ENCODE measurements at regions not wholly inside any gene's neighbourhood (a gene's known extent, or its start where the extent isn't known, plus 50 kb on each side); places are given as distances from the start of the nearest gene placed in this dataset.

DNA sequence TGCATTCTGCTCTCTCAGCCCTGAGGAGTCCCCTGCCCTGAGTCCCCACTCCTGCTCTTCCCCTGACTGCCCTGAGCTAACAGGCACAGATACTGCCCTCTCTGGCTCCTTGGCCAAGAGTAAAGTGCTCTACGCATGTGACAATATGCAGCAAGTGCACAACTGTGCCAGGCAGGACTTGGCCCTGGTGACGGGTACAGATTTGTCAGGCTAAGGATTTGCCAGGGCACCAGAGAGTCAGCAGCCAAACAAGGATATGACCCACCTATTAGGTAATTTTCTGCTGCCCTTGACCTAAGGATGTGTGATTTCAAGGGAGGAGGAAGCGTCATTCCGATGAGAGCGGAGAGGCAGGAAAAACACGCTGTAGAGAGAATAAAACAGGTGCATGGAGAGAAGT, 339.0 kb downstream of the PTPRU start:
- Mint-ChIP-seq H3K4me3 (no peak overlapping the region), H3K9me3 (no peaks in the 10 kb centered on the region)

DNA sequence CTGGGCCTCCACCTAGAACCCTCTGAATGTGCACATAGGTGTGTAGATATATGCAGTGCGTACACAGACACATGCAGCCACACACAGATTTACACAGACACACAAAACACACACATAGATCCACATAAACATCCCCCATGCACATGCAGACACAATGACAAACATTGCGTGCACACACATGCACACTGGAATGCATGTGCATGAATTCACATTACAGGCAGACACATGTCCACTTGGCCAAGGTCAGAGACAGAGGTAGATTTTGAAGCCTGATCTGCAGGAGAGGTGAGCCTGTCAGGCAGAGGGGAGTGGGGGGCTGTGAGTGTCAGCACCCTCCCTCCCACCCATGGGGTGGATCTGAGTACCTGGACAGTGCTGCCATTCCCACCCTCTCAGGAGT, 338.5 kb downstream of the PTPRU start:
- no peaks in the 10 kb centered on the region for H3K36me3 Mint-ChIP-seq

More for the DNA sequence above, 339.0 kb downstream of the PTPRU start:
- DNase-seq (ENCODE audit: low spot score in 2 of 2) (no peak), ATAC-seq (peak; percentile 20)
- Mint-ChIP-seq H3K36me3 (no peaks in the 10 kb centered on the region), H3K4me1 (no peaks in the 10 kb centered on the region), H3K27ac (no peak overlapping the region)

GRCh38 chr1:29569971-29570634, 333.8 kb downstream of the PTPRU start:
- Mint-ChIP-seq H3K36me3 (no peaks in the 10 kb centered on the region), H3K9me3 (peaks cover 11% of the 10 kb centered on the region), H3K4me1 (no peaks in the 10 kb centered on the region), H3K4me3 (no peak overlapping the region), H3K27ac (no peak overlapping the region)
- no peak for ATAC-seq
- no peak for DNase-seq (ENCODE audit: low spot score in 2 of 2)

More for the DNA sequence above, 338.5 kb downstream of the PTPRU start:
- ATAC-seq: no peak
- no peak overlapping the region for H3K27ac Mint-ChIP-seq
- H3K4me3 Mint-ChIP-seq: no peak overlapping the region
- H3K9me3 Mint-ChIP-seq: no peaks in the 10 kb centered on the region
- no peak for DNase-seq (ENCODE audit: low spot score in 2 of 2)
- H3K4me1 Mint-ChIP-seq: no peaks in the 10 kb centered on the region

- no peak for ATAC-seq
- Mint-ChIP-seq H3K27ac (no peak overlapping the region), H3K4me3 (no peak overlapping the region), H3K9me3 (peaks cover 19% of the 10 kb centered on the region), H3K36me3 (no peaks in the 10 kb centered on the region), H3K4me1 (no peaks in the 10 kb centered on the region)
- no peak for DNase-seq (ENCODE audit: low spot score in 2 of 2)
These were observed 330.9 kb downstream of the PTPRU start for GRCh38 chr1:29567257-29567656.

- no peak for DNase-seq (ENCODE audit: low spot score in 2 of 2)
- Mint-ChIP-seq H3K36me3 (no peaks in the 10 kb centered on the region), H3K4me3 (no peak overlapping the region), H3K4me1 (no peaks in the 10 kb centered on the region), H3K27ac (no peak overlapping the region), H3K9me3 (peaks cover 19% of the 10 kb centered on the region)
- no peak for ATAC-seq
These were observed 329.2 kb downstream of the PTPRU start for GRCh38 chr1:29565490-29565889.

GRCh38 chr1:29563571-29563970, 327.2 kb downstream of the PTPRU start:
- H3K9me3 Mint-ChIP-seq: peaks cover 19% of the 10 kb centered on the region
- no peak overlapping the region for H3K27ac Mint-ChIP-seq
- no peaks in the 10 kb centered on the region for H3K36me3 Mint-ChIP-seq
- H3K4me1 Mint-ChIP-seq: no peaks in the 10 kb centered on the region
- ATAC-seq (no peak), DNase-seq (ENCODE audit: low spot score in 2 of 2) (no peak)
- no peak overlapping the region for H3K4me3 Mint-ChIP-seq

DNA sequence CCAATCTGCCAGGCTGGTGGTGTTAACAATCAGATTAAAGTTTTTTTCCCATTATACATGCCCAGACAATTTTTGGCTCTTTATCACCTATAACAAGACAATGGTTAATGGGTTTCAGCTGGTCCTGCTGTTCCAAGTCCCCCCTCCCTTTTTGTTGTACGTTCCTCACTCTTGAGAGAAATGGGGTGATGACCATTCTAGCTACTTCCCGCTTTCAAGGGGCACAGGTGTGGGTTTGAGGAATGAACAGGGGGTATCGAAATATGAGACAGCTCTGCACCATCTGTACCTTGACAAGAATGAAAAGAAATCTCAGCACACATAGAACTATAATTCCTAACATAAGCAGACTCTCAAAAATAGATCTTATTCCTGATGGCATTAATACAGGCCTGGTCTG, 326.8 kb downstream of the PTPRU start:
- Mint-ChIP-seq H3K4me3 (no peak overlapping the region), H3K9me3 (peaks cover 19% of the 10 kb centered on the region), H3K4me1 (no peaks in the 10 kb centered on the region), H3K27ac (no peak overlapping the region), H3K36me3 (no peaks in the 10 kb centered on the region)
- ATAC-seq: no peak
- no peak for DNase-seq (ENCODE audit: low spot score in 2 of 2)

DNA sequence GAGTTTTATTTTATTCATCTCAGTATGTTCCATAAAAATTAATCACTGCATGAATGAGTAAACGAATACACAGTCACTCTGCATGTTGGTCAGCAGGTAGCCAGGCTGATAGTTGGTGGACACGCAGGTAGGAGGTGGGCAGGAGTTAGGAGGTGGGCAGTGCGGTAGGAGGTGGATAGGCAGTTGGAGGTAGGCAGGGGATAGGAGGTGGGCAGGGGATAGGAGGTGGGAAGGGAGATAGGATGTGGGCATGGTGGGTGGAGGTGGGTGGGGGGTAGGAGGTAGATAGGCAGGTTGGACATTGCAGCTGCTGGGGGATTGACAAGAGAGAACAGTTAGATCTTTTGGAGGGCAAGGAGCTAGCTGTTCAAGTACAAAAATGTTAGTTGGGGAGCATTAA, 322.7 kb downstream of the PTPRU start:
- H3K4me3 Mint-ChIP-seq: no peak overlapping the region
- H3K4me1 Mint-ChIP-seq: no peaks in the 10 kb centered on the region
- no peak for ATAC-seq
- H3K36me3 Mint-ChIP-seq: no peaks in the 10 kb centered on the region
- no peak overlapping the region for H3K27ac Mint-ChIP-seq
- H3K9me3 Mint-ChIP-seq: peaks cover 8% of the 10 kb centered on the region
- no peak for DNase-seq (ENCODE audit: low spot score in 2 of 2)

DNA sequence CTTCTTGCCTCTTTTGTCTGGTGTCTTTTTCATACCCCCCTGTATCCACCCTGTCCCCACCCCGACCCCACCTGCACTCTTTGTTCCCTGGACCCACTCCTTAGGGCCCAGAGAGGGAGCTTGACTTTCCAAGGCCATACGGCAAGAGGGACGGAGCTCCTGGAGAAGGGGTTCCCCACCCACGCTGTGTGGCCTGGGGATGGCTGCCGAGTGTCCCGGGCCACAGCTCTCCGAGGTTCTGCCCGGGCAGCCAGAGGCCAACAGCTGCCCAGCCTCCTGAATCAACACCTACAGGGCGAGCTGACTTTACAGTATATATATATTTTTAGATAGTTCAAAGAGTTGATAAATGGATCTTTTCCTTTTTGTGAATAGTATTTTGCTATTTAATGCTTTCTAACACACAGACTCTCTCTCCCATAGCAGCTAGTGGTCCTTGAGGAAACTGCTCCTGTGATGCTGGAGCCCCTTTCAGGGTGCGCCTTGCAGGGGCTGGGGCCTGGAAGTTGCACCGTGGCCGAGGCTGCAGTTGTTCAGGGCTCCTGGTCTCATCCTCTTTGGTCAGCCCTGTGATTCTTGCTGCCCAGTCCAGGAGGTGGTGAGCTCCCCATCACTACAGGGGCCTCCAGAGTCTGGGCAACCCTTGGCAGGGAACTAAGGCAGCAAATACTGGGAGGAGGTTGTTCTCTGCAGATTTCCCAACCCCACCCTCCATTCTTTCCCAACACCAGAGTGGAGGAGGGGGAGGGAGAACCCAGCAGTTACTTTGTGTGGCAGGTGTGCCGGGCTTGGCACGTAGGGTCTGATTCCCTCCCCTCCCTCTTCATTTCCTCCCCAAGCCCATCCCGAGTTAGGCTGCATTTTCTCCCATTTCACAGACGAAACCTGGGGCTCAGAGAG, 321.6 kb downstream of the PTPRU start:
- Mint-ChIP-seq H3K27ac (no peak overlapping the region), H3K4me3 (no peak overlapping the region), H3K36me3 (no peaks in the 10 kb centered on the region), H3K9me3 (peaks cover 5% of the 10 kb centered on the region), H3K4me1 (no peaks in the 10 kb centered on the region)
- no peak for DNase-seq (ENCODE audit: low spot score in 2 of 2)
- ATAC-seq: no peak

GRCh38 chr1:29557066-29557465, 320.7 kb downstream of the PTPRU start:
- Mint-ChIP-seq H3K4me1 (no peaks in the 10 kb centered on the region), H3K4me3 (no peak overlapping the region), H3K9me3 (no peaks in the 10 kb centered on the region), H3K36me3 (no peaks in the 10 kb centered on the region), H3K27ac (no peak overlapping the region)
- DNase-seq (ENCODE audit: low spot score in 2 of 2) (no peak), ATAC-seq (no peak)

DNA sequence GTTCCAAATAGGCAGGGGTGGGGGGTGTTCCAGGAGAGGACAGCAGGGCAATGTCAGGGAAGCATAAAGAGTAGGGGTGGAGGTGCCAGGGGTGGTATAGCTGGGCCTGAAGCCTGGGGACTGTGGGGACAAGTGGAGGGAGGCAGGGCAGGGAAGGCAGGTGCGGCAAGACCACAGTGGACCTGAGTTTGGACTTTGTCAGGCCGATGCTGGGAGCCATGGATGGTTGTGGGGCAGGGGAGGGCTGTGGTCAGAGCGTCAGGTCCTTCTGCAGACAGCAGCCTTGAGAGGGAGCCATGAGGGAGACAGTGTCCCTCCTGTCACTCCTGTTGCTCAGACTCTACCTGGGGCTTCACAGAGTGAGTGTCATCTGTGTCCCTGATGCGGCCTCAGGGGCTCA, 320.3 kb downstream of the PTPRU start:
- no peaks in the 10 kb centered on the region for H3K36me3 Mint-ChIP-seq

GRCh38 chr1:29555043-29555620, 318.8 kb downstream of the PTPRU start:
- DNase-seq (ENCODE audit: low spot score in 2 of 2): no peak
- Mint-ChIP-seq H3K4me3 (no peak overlapping the region), H3K9me3 (no peaks in the 10 kb centered on the region), H3K27ac (no peak overlapping the region), H3K4me1 (no peaks in the 10 kb centered on the region), H3K36me3 (no peaks in the 10 kb centered on the region)
- no peak for ATAC-seq

More for the DNA sequence above, 320.3 kb downstream of the PTPRU start:
- Mint-ChIP-seq H3K4me3 (no peak overlapping the region), H3K4me1 (no peaks in the 10 kb centered on the region), H3K27ac (no peak overlapping the region), H3K9me3 (no peaks in the 10 kb centered on the region)
- DNase-seq (ENCODE audit: low spot score in 2 of 2) (no peak), ATAC-seq (no peak)

- Mint-ChIP-seq H3K4me1 (no peaks in the 10 kb centered on the region), H3K4me3 (no peak overlapping the region), H3K36me3 (no peaks in the 10 kb centered on the region), H3K27ac (no peak overlapping the region), H3K9me3 (no peaks in the 10 kb centered on the region)
- DNase-seq (ENCODE audit: low spot score in 2 of 2) (no peak), ATAC-seq (no peak)
These were observed 318.0 kb downstream of the PTPRU start for GRCh38 chr1:29554208-29554778.

- H3K9me3 Mint-ChIP-seq: no peaks in the 10 kb centered on the region
- H3K4me3 Mint-ChIP-seq: no peak overlapping the region
- no peaks in the 10 kb centered on the region for H3K36me3 Mint-ChIP-seq
- H3K4me1 Mint-ChIP-seq: no peaks in the 10 kb centered on the region
- DNase-seq (ENCODE audit: low spot score in 2 of 2) (no peak), ATAC-seq (no peak)
- no peak overlapping the region for H3K27ac Mint-ChIP-seq
These were observed 315.0 kb downstream of the PTPRU start for GRCh38 chr1:29551123-29551936.
